Natural killer cell (primary cell): ENCODE measurements at regions not wholly inside any gene's neighbourhood (a gene's known extent, or its start where the extent isn't known, plus 50 kb on each side); places are given as distances from the start of the nearest gene placed in this dataset.

Source experiments
- ATAC-seq, 3 donors: fragments of 150-1000 bp in 2 of 3; fragments of 200-7000 bp in 1 of 3; cut with Tn5 transposase; 1 replicate in 1 of 3; 2 replicates in 2 of 3; pipeline ENCODE4 v1.10.0; 2021; ENCODE audit warnings: mild to moderate bottlenecking in 2 of 3, moderate library complexity in 2 of 3
- DNase-seq, 2 donors: peaks; one replicate each; pipeline versions ENCODE4 v3.0.0 to v3.0.0-alpha.2; 2013 to 2021; ENCODE audit warnings: mixed read lengths in 1 of 2
- H3K27ac ChIP-seq: one replicate; pipeline ENCODE4 v1.5.1; 2013; ENCODE audit warnings: mild to moderate bottlenecking, low read length
- H3K27me3 ChIP-seq: one replicate; pipeline ENCODE4 v1.6.1; 2013; ENCODE audit warnings: low read length; ENCODE audit not compliant: control insufficient read depth, insufficient read depth
- H3K36me3 ChIP-seq: one replicate; pipeline ENCODE4 v1.6.1; 2013; ENCODE audit warnings: low read length; ENCODE audit not compliant: control insufficient read depth, insufficient read depth
- H3K4me1 ChIP-seq: one replicate; pipeline ENCODE4 v1.6.1; 2013; ENCODE audit warnings: low read length; ENCODE audit not compliant: control insufficient read depth, insufficient read depth
- H3K4me3 ChIP-seq: one replicate; pipeline ENCODE4 v1.5.1; 2013; ENCODE audit warnings: low read length
- H3K9me3 ChIP-seq: one replicate; pipeline ENCODE4 v1.6.1; 2013; ENCODE audit warnings: low read length; ENCODE audit not compliant: control insufficient read depth, insufficient read depth
- H3K27ac Mint-ChIP-seq, 2 donors: one replicate each; pipeline ENCODE4 v1.8.0; 2022; ENCODE audit warnings: mild to moderate bottlenecking in 2 of 2, mixed read lengths in 2 of 2, moderate library complexity in 1 of 2
- H3K27me3 Mint-ChIP-seq, 2 donors: one replicate each; pipeline ENCODE4 v1.8.0; 2022; ENCODE audit warnings: low read depth in 2 of 2, mixed read lengths in 2 of 2
- H3K36me3 Mint-ChIP-seq: one replicate; pipeline ENCODE4 v1.8.0; 2022; ENCODE audit warnings: mixed read lengths
- H3K4me1 Mint-ChIP-seq, 2 donors: one replicate each; pipeline ENCODE4 v1.8.0; 2022; ENCODE audit warnings: mixed read lengths in 2 of 2
- H3K4me3 Mint-ChIP-seq: one replicate; pipeline ENCODE4 v1.8.0; 2022; ENCODE audit warnings: mild to moderate bottlenecking, moderate library complexity, mixed read lengths
- H3K9me3 Mint-ChIP-seq, 2 donors: one replicate each; pipeline ENCODE4 v1.8.0; 2022; ENCODE audit warnings: mixed read lengths in 2 of 2
- WGBS: methylation state at CpG from one replicate; pipeline ENCODE4 v1.1.7; 2013; ENCODE audit warnings: missing lambda C conversion rate; ENCODE audit not compliant: insufficient coverage; 5-methylcytosine and 5-hydroxymethylcytosine counted together
- intact Hi-C: fragments of 100-400 bp; cut with micrococcal nuclease; formaldehyde crosslinking; loops from one replicate; pipeline ENCODE4 v1.14.2; 2022
- TF ChIP-seq, protein P1 (sequence below): fragments of 200-600 bp; IDR thresholded peaks from one replicate; pipeline ENCODE4 v1.8.0; 2022; ENCODE audit warnings: antibody characterized with exemption

DNA sequence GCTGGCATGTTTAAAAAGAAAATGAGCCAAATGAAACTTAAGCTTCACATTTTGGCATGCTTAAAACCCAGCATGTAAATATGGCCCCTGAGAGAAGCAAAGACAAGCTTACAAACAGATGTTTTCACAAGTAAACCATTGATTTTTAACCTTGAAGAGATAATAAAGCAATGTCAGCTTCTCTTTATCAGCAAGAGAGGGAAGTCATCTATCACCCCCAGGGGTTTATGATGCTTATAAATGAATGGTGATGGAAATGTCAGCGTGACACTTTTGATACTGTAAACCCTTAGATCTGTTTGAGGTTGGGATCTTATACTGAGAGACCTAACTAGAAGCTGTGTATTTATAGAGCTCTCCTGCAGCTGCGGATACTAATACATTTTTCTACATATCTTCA lies 471.3 kb downstream of the PLA2G4A start:
- ATAC-seq = no peak
- H3K36me3 Mint-ChIP-seq = no peaks in the 10 kb centered on the region
- DNase-seq = no peak
- WGBS = 74% methylated on average over 2 of the region's 2 CpGs
- intact Hi-C loops = no loop called here
- H3K4me3 Mint-ChIP-seq = no peak overlapping the region
- H3K27ac Mint-ChIP-seq = no peak overlapping the region
- Histone ChIP-seq H3K4me3 (no peak overlapping the region), H3K4me1 (no peaks in the 10 kb centered on the region), H3K9me3 (no peaks in the 10 kb centered on the region), H3K36me3 (no peaks in the 10 kb centered on the region), H3K27ac (no peak overlapping the region), H3K27me3 (no peaks in the 10 kb centered on the region)
- peaks cover 15 to 25% of the 10 kb centered on the region in 2 donors for H3K9me3 Mint-ChIP-seq
- no peaks in the 10 kb centered on the region for H3K27me3 Mint-ChIP-seq
- no peaks in the 10 kb centered on the region for H3K4me1 Mint-ChIP-seq
- TF ChIP-seq, protein P1, sequence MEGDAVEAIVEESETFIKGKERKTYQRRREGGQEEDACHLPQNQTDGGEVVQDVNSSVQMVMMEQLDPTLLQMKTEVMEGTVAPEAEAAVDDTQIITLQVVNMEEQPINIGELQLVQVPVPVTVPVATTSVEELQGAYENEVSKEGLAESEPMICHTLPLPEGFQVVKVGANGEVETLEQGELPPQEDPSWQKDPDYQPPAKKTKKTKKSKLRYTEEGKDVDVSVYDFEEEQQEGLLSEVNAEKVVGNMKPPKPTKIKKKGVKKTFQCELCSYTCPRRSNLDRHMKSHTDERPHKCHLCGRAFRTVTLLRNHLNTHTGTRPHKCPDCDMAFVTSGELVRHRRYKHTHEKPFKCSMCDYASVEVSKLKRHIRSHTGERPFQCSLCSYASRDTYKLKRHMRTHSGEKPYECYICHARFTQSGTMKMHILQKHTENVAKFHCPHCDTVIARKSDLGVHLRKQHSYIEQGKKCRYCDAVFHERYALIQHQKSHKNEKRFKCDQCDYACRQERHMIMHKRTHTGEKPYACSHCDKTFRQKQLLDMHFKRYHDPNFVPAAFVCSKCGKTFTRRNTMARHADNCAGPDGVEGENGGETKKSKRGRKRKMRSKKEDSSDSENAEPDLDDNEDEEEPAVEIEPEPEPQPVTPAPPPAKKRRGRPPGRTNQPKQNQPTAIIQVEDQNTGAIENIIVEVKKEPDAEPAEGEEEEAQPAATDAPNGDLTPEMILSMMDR = no peak

DNA sequence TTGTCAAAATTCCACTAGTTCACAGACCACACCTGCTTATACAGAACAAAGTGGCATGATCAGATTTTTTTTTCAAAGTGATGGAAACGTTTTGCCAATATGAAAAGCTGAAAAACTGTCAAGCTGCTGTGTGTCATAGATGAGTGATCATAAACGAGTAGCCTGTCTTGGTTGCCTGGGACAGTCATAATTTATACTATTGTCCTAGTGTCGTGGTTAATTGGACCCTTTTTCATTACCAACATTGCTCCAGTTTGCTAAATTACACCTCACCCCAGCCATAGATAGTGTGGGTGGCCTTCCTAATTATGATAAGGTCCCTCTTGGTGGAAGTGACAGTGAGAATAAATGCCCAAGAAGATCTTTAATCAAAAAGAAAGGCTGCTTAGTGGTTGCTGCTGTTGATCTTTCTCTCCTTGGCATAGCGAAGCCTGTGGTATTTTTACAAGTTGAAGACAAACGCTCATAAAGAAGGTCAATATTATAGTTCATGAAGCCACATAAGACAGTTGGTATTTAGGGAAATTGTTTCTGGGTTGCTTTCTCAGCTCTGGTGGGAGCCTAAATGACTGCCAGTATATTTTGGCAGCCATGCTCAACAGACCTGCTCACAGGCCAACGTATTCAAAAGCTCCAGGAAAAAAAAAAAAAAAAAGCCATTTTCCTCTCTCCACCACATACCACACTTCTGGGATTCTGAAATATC lies 478.1 kb downstream of the PLA2G4A start:
- H3K9me3 Mint-ChIP-seq = peaks cover 13% of the 10 kb centered on the region in 2 donors
- no peak overlapping the region for H3K4me3 Mint-ChIP-seq
- H3K4me3 ChIP-seq = no peak overlapping the region
- 81% methylated on average over 5 of the region's 6 CpGs for WGBS
- no peaks in the 10 kb centered on the region for H3K36me3 Mint-ChIP-seq
- no peaks in the 10 kb centered on the region for H3K27me3 ChIP-seq
- no peak overlapping the region for H3K27ac ChIP-seq
- no peaks in the 10 kb centered on the region for H3K27me3 Mint-ChIP-seq
- DNase-seq (no peak), ATAC-seq (no peak)
- H3K4me1 ChIP-seq = no peaks in the 10 kb centered on the region
- intact Hi-C loops = no loop called here
- H3K27ac Mint-ChIP-seq = no peak overlapping the region
- no peaks in the 10 kb centered on the region for H3K4me1 Mint-ChIP-seq
- no peaks in the 10 kb centered on the region for H3K9me3 ChIP-seq
- no peaks in the 10 kb centered on the region for H3K36me3 ChIP-seq
- TF ChIP-seq, protein P1 = no peak

DNA sequence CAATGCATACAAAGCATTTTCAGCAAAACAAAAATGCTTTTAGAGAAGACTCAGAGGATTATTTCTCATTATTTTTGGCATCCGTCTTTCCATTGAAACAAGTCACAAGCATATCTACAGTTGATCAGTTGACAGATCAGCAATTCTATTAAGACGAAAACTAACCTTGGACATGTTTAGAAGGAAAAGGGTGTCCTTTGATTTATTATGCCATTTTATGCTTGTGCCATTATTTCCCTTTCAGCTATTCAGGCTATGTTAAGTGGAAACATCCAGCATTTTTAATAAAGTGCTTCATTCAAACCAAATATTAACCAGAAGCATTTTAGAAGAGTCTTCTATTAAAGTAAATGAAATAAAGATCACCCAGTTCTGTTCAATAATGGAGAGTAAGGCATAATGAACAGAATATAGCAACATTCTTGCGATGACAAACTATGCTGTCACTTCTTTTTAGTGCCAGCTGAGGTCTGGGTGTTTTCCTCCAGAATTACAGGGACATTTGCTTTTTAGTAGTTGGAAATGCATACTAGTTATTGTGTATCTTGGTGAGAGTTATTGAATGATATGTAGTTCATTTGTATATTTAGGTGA lies 481.4 kb downstream of the PLA2G4A start:
- TF ChIP-seq, protein P1 = no peak
- Mint-ChIP-seq H3K4me1 (no peaks in the 10 kb centered on the region), H3K27me3 (no peaks in the 10 kb centered on the region), H3K27ac (no peak overlapping the region), H3K36me3 (no peaks in the 10 kb centered on the region), H3K4me3 (no peak overlapping the region), H3K9me3 (peaks cover 7 to 11% of the 10 kb centered on the region in 2 donors)
- intact Hi-C loops = no loop called here
- WGBS = 100% methylated on average over 1 of the region's 3 CpGs
- H3K4me1 ChIP-seq = no peaks in the 10 kb centered on the region
- no peaks in the 10 kb centered on the region for H3K36me3 ChIP-seq
- no peaks in the 10 kb centered on the region for H3K27me3 ChIP-seq
- ATAC-seq = no peak
- DNase-seq = no peak
- H3K4me3 ChIP-seq = no peak overlapping the region
- no peaks in the 10 kb centered on the region for H3K9me3 ChIP-seq
- no peak overlapping the region for H3K27ac ChIP-seq

DNA sequence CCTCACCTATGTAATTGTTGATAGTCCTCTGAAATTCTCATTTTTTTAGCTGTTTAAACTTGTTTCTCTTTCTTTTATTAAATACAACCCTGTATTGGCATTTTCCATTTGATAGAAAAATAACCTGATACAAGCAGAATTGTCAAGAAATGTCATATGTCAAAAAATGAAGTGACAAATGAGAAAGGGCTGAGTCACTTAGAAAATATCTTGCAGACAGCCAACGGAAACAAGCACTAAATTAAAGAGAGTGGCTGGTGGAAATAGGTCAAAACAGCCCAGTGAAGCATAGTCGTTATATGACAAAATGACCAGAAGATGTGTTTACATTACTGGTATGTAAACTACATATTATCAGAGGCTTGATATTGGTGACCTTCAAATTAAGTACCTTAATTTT lies 484.4 kb downstream of the PLA2G4A start:
- TF ChIP-seq, protein P1 = no peak
- H3K27ac ChIP-seq = no peak overlapping the region

More for the DNA sequence above, 484.4 kb downstream of the PLA2G4A start:
- H3K4me3 ChIP-seq = no peak overlapping the region
- Mint-ChIP-seq H3K27ac (no peak overlapping the region), H3K9me3 (peaks cover 3 to 9% of the 10 kb centered on the region in 2 donors), H3K27me3 (no peaks in the 10 kb centered on the region), H3K4me1 (no peaks in the 10 kb centered on the region), H3K36me3 (no peaks in the 10 kb centered on the region), H3K4me3 (no peak overlapping the region)
- H3K4me1 ChIP-seq = no peaks in the 10 kb centered on the region
- no peak for DNase-seq
- no peak for ATAC-seq
- H3K27me3 ChIP-seq = no peaks in the 10 kb centered on the region
- 59% methylated on average over 1 of the region's 2 CpGs for WGBS
- H3K9me3 ChIP-seq = no peaks in the 10 kb centered on the region
- no peaks in the 10 kb centered on the region for H3K36me3 ChIP-seq
- intact Hi-C loops = no loop called here
